CD4-positive, alpha-beta T cell treated with Interleukin-21 for 1 hour (primary cell): ENCODE measurements at regions not wholly inside any gene's neighbourhood (a gene's known extent, or its start where the extent isn't known, plus 50 kb on each side); places are given as distances from the start of the nearest gene placed in this dataset.

Source experiments
- DNase-seq: peaks from one replicate; pipeline ENCODE4 v3.0.0-alpha.2; 2020

DNA sequence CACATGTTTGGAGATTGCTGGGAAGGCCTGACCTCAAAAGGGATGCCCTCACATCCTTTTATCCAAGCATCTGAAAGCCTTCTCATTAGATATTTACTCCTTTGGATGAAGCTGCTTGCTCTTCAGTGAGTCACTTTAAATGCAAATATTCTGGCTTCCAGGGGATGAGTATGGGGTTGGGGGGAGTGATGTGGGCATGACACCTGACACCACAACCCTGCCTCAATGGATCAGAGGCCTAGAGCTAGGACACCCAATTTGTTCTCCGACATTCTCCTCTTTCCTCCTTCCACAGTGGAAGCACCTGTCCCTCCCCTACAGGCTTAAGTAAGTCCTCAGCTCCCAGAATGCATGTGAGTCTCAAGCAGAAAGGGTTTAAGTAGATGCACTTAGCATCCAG lies 238.3 kb downstream of the OMA1 start:
- DNase-seq: no peak

DNA sequence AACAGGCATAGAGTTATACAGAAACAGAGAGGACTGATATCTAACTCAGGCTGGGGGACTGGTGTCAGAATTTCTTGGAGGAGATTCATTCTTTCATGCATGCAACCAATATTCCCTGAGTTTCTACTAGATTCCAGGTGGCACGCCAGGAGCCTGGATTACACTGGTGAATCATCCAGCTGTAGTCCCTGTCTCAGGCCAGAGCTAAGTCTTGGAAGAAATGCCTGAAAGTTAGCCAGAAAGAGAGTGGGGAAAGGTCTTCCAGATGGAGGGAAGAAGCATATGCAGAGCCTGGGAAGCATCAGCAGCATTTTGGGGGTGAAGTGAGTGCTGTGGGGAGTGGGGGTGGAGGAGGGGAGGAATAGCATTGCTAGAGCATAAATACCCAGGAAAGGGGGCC lies 239.1 kb downstream of the OMA1 start:
- DNase-seq: no peak

DNA sequence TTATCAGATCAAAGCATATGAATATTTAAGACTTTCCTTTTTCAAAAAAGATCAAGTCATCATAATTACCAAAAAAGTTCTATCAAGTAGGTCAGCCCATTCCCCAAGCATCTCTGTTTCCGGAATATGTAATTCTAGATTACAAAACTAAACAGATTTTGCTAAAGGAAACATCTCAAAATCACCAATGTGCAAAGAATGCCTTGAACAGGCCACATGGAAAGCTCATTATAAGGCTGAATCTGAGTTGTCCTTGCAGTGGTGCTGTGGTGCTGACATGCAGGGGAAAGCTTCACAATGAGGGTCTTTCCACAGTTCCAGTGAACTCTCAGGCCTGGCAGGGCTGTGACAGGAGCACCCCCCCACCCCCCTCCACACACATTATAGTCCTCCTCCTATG lies 240.9 kb downstream of the OMA1 start:
- DNase-seq: no peak

DNA sequence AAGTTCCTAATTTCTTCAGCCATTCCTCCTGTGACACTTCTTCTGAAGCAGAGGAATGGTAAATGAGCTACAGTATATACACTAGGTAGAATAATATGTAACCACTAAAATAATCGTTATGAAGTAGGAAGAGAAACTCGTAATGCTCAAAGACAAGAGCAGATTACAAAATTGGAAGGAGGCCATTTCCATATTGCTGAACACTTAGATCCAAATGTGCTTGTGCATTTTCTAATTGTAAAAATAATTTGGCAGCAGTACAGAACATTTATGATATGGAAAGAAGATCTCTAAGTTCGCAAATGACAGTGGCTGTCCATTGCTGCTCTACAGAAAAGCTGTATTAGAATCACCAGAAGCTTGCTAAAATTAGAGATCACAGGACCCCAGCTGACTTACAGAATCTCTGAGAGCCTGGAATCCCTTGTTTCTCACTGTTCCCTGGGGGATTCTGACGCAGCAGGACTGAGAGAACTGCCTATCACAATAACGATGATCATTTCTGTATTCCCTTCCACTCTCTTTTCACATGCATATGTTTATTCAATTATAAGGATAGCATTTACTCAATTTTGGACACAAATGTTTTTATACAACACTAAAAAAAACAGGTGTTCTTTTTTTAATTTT lies 242.1 kb downstream of the OMA1 start:
- DNase-seq: no peak

DNA sequence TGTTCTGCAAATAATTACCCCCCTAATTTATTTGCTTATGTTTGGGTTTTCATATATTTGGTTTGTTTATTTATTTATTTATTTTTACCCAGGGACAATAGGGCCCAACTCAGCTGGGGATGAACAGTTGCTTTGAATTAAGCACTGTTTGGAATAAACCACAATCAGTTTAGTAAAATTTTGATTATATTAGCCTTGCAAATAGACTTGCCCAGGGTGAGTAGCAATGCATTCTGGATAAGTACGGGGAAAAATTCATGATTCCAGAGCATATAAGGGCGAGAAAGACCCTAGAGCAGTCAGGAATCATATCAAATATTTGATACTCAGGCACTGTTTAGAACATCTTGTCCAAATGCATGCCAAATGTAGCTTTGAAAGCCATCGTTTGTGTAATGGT lies 242.7 kb downstream of the OMA1 start:
- DNase-seq: no peak

DNA sequence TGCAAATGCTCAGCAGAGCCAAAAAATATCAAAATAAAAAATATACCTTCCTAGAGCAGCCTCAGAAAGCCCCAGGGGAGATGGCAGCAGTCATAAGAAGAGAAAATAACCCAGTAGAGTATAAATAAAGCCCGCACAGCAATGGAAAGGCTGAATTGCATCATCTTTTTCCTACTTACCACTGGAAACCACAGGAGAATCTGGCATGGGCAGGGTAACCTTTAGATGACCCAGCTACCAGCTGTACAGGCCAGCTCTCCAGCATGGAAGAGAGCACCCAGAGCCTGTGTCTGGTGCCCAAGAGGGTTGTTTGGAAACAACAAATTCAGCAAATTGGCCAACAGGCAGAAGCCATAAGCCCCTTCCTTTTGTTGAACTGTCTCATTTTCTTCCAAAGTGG lies 253.1 kb downstream of the OMA1 start:
- no peak for DNase-seq

DNA sequence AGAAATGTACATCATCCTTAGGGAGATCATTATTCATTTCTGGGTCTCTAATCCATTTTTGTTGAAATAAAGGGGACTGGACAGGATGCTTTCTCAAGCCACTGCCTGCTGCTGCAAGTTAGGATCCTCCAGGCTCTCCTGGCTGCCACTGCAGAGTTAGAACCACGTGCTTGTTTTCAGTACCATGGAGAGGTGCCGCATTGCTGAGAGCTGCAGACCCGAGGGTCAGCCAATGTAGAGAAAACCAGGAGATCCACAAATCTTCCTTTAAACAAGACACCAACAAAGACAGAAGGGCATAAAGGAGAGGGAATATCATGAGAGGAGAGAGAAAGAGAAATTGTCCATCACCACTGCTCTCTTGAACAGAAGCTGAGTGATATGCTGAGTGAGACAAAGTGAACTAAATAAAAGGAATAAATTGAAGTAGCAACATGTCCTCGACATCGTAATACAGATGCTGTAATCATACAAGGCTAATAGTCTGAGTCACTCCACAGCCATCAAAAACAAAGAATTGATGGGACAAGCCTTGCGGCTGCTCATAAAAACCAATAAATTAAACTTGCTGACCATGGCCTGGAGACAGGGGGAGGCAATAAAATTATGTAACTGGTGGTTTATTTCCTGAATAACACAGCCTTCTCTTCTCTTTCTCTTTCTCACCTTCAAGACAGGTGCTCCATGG lies 255.7 kb downstream of the OMA1 start:
- no peak for DNase-seq

DNA sequence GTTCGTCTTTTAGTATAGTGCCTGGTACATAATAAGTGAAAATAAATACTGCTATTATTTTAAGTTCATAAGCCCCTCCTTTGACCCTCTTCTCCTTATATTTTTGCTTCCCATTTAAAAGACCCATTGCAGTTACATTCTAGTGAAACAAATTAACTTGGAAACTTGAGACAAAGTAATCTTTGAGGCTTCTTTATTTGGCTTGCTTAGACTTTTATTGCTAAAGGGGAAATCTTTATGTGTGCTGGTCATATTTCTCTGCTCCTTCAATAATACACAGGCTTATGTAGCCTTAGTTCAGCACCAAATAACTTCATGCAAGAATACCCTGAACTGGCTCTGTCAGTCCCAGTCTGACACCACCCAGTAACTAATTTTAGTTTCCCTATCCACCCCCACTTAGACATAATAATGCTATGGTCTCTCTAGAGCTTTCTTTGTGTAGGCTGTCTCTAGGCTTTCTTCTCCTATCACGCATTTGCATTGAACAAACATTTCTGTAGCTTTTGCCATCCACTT lies 257.8 kb downstream of the OMA1 start:
- no peak for DNase-seq

DNA sequence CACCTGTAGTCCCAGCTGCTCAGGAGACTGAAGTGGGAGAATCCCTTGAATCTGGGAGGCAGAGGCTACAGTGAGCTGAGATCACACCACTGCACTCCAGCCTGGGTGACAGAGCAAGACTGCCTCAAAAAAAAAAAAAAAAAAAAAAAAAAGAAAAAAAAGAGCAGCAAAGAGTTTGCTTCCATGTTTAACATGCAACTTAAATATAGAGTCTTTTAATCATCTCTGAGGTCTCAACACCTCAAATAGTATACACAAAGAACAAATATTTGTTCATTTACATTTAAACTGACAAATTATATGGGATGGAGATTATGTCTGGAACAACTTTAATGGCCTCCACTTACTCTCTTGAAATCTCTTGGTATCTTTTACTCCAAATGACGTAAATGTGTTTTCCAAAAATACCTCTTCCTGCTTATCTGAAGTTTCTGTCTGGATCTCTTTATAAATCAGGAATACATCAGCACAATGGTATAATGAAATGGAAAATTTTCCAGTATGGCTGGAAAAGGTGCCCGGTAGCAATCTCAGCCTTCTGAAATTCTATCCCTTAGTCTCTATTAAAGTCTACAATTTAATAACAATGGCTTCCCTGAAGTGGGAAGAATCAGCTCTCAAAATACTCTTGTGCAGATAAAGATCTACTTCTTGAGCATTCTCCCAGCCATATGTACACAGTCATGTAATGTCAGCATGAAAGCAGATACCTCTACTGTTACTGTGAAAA lies 258.5 kb downstream of the OMA1 start:
- DNase-seq: no peak

DNA sequence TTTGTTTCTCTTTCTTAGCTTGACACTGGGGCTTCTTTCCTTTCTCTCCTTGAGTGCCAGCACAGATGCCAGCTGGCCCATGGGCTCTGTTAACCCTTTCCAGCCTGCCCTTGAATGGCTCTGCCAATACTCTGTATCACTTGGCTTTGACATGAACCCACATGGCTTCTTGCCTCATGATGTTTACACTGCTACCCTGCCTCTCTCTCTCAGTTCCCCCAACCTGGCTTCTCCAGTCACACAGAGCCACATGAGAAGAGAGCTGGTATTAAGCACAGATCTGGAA lies 262.4 kb downstream of the OMA1 start:
- DNase-seq: no peak

DNA sequence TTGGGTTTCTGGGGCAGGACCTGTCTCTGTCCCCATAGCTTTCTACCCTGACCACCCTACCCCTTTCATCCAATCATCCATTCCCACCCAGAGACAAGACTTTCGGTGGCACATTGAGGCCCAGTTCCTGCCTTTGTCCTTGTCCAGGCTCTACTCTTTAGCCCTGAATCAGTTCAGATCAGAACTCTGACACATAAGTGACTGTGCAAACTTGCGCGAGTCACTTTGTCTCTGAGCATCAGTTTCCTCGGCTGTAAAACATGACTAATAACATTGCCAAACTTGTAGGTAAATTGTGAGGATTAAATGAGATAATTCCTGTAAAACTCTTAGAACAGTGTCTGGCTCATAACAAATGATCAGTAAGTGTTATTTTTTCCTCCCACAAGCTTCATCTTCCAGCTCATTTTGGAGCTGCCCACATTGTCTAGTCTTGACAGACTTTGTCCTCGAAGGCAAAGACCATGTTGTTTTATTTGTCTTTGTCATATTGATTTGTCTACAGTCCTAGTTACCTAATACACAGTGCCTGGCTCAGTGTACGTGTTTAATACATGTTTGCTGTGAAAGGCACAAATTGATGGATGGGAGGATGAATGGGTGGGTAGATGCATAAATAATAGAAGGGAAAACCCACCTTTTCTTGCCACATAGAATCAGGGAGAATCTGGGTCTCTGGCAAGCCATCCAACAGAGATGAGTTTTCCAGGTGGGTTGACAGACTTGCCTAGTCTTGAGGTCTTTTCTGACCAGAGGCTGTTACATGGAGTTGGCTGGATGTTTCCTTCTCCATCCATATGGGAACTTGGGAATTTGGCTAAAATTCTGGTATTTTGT lies 262.9 kb downstream of the OMA1 start:
- DNase-seq: no peak

DNA sequence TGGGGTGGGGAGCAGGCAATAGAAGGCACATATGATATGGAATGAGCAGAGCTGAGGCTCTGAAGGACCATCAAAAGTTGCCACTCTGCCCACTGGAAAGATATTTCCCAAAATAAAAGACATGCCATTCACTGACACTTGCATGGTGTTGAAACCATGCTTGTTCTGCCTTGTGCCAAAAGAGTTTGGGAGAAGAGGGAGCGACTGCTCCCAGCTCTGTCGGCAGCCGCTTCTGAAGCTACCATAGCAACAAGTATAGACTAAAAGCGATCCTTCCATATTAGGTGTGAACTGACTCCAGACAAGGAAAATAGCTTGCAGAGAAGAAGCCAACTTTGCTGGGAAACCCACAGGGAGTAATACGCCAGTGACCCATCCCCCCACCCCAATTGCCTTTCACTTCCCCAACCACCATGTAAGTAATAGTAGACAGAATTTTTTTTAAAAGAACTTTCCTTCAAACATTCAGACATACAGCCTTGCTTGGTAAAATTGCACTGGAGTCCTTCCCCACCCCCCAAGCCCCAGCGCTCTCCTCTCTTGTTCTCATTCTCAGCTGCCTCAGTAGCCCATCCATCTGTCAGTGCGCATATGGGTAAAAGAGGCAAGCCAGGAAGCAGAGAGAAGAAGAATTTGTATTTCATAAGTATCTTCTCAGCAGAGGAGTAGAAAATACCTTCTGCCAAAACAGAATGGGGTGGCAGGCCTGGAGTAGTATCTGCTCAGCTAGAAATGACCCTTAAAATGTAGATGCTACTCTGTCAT lies 263.7 kb downstream of the OMA1 start:
- no peak for DNase-seq

DNA sequence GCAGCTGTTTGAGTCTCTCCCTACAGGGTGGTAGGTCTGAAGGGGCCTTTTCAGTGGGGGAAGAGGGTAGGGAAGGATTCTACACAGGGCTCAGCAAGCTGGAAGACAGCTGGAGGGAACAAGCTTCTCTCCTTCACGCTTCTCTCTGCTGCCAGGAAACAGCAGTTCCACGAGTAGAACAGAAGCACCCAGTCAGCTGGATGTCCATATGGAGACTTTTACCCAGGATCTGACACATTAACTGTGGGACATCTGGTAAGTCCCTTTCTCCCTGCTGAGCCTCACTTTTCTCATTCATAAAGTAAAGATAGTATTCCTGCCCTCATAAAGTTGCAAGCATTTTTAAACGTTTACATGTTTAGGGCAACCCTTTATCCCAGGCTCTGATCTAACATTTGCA lies 280.3 kb downstream of the OMA1 start:
- DNase-seq: no peak

DNA sequence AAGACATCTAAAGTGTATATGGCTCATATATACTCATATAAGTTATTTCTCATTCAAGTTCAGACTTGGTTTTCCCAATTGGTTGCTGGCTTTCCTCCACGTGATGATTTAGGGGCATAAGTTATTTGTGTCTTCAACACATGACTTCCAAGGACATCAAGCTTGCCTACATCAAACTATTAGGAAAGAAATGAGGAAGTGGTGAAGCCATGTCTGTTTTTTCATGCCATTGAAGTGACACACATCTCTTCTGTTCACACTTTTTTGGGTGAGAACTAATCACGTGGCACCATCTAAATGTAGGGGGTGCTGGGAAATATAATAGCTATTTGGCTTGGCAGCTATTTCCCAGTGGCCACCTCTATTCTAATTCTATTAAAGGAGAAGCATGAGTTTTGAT lies 282.1 kb downstream of the OMA1 start:
- no peak for DNase-seq

DNA sequence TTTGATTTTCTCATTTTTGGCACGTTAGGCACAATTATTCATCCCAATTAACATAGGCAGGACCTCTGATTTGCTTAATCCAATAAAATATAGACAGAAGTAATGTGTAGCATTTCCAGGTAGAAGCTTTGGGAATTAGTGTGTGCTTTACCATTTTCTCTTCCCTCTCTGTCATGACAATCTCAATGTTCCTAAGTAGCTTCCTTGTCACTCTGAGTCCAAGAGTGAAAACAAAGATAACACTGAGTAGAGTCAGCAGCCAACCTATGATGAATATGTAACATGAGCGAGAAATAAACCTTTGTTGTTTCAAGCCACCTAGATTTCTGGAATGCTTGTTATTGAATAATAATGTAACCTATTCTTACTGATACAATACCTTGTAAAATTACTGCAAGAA lies 283.8 kb downstream of the OMA1 start:
- DNase-seq: no peak

DNA sequence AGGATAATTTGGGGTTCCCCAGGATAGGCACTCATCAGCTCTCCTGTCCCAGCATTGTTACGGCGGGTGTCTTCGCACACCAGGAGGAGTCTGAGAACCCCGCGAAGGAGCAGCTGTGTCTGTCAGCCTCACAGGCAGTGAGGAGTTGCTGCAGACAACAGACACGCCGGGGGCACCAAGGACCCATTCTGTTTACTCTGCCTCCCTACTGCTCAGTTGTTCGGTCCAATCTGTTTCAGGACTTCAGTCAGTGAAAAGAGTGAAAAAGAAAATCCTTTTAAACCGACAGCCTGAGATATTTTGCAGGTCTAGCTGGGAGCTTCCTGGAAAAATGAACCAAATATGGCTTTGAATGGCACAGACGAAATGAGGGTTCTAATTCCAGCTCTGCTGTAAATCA lies 288.4 kb downstream of the OMA1 start:
- no peak for DNase-seq

DNA sequence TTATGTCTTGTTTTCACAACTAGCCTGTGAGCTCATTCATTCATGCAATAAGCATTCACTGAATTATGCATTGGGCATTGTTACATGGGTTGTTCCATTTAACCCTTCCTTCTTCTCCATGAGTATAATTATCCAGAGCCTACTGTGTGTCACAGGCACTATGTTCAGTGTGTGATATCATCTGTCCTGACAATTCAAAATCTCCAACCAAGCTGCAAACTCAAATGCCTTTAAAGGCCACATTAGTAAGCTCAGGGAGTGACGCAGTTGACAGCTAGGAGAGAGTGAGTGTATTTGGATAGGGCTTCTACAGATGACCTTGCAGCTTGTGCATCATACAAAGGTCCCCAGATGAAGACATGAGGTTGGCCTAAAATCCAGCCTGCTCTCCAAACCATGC lies 289.5 kb downstream of the OMA1 start:
- no peak for DNase-seq

DNA sequence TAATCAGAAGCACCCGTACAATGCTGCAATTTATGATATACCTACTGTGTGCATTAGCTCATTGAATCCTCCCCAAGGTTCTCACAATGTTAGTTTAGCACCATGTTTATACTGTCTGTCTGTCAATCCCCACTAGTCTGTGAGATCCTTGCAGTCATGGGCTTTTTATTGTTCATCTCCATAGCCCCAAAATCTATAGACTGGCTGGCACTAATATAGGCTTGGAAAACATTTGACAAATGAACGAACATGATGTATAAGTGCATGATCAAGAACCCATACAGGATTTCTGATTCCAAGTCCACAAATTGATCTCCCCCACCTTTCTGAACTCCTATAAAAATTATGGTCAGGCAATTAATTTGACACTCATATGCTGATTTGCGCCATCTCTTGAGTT lies 290.0 kb downstream of the OMA1 start:
- no peak for DNase-seq

DNA sequence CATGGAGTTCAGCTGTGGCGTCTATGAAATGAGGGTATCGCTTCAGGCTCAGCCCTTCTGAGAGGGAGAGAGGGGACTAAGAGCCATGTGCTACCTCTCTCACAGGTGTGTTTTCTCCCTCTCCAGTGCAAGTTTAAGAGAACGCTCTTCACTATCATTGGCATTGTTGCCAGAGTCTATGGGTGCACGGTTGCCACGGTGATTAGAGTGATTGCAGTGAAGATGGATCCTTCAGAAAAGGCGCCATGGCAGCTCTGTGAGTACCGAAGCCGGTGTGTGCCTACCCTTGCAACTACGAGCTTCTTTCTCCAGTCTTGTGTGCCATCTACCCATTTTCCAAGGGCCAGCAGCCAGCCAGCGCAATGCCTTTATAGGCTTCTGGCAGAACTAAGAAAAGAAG lies 290.5 kb downstream of the OMA1 start:
- DNase-seq: no peak

DNA sequence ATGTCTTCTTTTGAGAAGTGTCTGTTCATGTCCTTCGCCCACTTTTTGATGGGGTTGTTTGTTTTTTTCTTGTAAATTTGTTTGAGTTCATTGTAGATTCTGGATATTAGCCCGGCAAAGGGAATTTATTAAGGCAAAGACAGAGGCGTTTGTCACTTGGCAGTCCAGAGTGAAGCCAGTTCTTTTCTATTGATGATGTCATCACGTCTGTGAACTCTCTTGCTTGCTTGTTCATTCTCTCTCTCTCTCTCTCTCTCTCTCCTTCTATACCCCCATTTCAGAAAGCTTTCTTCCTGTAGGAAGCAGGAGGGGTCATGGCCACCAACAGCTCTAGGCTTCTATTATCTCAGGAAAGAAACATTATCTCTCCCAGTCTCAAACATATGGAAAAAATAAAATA lies 291.3 kb downstream of the OMA1 start:
- DNase-seq: no peak

DNA sequence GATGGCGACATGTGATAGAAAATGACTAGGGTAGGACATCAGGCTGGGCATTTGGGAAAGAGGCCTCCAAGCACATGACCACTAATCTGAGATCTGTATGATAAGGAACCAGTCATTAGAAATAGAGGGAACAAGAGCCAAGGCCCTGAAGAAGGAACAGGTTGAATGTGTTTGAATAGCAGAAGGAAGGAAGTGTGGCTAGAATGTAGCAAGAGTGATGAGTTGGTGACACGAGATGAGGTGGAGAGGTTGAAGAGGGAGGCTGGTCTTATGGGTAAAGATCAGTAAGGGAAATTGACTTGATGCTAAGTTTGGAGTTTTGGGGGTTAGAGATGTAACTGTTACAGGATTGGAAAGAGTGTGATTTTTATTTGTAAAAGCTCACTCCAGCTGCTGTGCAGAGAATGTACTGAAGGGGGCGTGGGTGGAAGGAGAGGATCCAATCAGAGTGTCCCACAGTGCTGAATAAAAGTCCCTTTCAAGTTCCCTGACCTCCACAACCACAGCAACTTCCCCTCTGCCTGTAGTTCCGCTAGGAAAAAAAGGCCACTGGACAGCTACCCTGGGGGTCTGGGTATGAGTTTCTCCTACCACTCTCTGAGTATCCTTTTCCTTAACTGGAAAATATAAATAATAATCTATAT lies 295.0 kb downstream of the OMA1 start:
- no peak for DNase-seq

DNA sequence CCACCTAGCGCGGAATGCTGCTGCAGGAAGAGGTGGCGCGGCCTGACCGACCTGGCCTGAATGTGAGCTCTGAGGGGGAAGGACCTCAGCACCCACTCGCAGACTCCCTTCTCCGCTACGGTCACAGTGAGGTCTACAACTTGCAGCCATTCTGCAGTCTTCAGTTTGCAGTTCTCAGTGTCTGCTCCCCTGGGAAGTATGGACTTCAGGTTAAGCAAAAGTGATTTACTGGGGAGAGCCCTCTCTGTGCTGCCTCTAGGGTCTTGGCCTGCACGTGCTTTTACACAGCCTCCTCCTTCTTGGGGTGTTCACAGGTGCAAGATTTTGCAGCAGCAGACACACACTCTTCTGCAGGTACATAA lies 296.0 kb downstream of the OMA1 start:
- no peak for DNase-seq
